ENCODE measurements at regions not wholly inside any gene's neighbourhood (a gene's known extent, or its start where the extent isn't known, plus 50 kb on each side); places are given as distances from the start of the nearest gene placed in this dataset.

DNA sequence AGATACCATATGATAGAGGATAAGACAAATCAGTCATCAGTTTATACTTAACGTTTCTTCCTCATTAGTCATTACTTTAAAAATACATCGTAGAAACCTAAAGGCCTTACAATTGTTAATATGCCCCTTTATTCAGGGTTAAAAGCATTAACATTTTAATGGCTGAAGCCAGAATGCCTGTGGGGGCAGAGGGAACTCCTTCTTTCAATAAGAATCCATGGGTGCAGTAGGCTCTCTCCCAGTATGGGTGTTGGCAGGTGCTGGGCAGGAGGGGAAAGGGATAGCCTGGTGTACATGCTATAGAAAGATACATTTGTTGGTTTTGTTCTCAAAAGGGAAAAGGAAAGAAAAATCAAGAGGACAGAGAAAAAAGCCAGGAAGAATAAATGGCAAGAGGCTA lies 1035.7 kb upstream of the POU3F3 start:
- TF ChIP-seq CTCF (IDR thresholded peaks at IDR 0.05), result no peak
- TF ChIP-seq EZH2 (IDR thresholded peaks at IDR 0.05), result no peak

All from neural progenitor cell (in vitro differentiated cells).